Osteocyte (in vitro differentiated cells): ENCODE measurements at regions not wholly inside any gene's neighbourhood (a gene's known extent, or its start where the extent isn't known, plus 50 kb on each side); places are given as distances from the start of the nearest gene placed in this dataset.

ENCODE experiments used
- DNase-seq: peaks from one replicate; pipeline ENCODE4 v3.0.0; 2021; ENCODE audit warnings: mixed read lengths; ENCODE audit not compliant: unreplicated experiment; ENCODE audit errors: extremely low spot score
- H3K27ac Mint-ChIP-seq: one replicate; pipeline ENCODE4 v1.8.0; 2021; ENCODE audit warnings: mild to moderate bottlenecking, mixed read lengths; ENCODE audit not compliant: unreplicated experiment
- H3K27me3 Mint-ChIP-seq: one replicate; pipeline ENCODE4 v1.8.0; 2021; ENCODE audit warnings: mixed read lengths; ENCODE audit not compliant: unreplicated experiment
- H3K36me3 Mint-ChIP-seq: one replicate; pipeline ENCODE4 v1.8.0; 2021; ENCODE audit warnings: mixed read lengths; ENCODE audit not compliant: unreplicated experiment
- H3K4me1 Mint-ChIP-seq: one replicate; pipeline ENCODE4 v1.8.0; 2021; ENCODE audit warnings: mixed read lengths; ENCODE audit not compliant: unreplicated experiment
- H3K4me3 Mint-ChIP-seq: one replicate; pipeline ENCODE4 v1.8.0; 2021; ENCODE audit warnings: mild to moderate bottlenecking, moderate library complexity, mixed read lengths; ENCODE audit not compliant: unreplicated experiment
- H3K9me3 Mint-ChIP-seq: one replicate; pipeline ENCODE4 v1.8.0; 2021; ENCODE audit warnings: mixed read lengths; ENCODE audit not compliant: unreplicated experiment
- TF ChIP-seq, protein P1 (sequence below): fragments of 200-600 bp; sonication (generic); IDR thresholded peaks from 2 replicates; pipeline ENCODE4 v1.5.0; 2021; ENCODE audit warnings: antibody characterized with exemption, mild to moderate bottlenecking, moderate library complexity

DNA sequence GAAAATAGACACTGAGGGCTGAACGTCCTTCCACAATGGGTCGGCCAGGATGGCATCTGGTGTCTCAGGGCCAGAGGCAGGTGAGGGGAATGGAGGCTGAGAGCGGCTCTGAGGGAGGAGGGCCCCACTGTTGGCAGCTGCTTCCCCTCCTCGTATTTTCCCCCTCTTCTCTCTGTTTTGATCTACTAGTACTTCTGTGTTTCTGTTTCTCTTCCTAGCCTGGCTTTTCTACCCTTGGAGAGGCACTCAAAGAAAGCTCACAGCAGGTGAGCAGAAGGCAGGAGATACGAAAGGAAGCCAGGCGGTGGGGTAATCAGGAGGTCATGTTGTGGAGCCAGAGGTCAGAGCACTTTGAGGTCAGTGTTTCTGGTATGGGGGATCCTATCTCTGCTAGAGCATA, 151.8 kb upstream of the GATB start:
- no peaks in the 10 kb centered on the region for H3K4me1 Mint-ChIP-seq
- H3K27ac Mint-ChIP-seq: no peak overlapping the region
- no peak for DNase-seq
- peaks cover 12% of the 10 kb centered on the region for H3K9me3 Mint-ChIP-seq
- H3K27me3 Mint-ChIP-seq: peaks cover 21% of the 10 kb centered on the region
- H3K36me3 Mint-ChIP-seq: no peaks in the 10 kb centered on the region
- TF ChIP-seq, protein P1, sequence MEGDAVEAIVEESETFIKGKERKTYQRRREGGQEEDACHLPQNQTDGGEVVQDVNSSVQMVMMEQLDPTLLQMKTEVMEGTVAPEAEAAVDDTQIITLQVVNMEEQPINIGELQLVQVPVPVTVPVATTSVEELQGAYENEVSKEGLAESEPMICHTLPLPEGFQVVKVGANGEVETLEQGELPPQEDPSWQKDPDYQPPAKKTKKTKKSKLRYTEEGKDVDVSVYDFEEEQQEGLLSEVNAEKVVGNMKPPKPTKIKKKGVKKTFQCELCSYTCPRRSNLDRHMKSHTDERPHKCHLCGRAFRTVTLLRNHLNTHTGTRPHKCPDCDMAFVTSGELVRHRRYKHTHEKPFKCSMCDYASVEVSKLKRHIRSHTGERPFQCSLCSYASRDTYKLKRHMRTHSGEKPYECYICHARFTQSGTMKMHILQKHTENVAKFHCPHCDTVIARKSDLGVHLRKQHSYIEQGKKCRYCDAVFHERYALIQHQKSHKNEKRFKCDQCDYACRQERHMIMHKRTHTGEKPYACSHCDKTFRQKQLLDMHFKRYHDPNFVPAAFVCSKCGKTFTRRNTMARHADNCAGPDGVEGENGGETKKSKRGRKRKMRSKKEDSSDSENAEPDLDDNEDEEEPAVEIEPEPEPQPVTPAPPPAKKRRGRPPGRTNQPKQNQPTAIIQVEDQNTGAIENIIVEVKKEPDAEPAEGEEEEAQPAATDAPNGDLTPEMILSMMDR: no peak
- no peak overlapping the region for H3K4me3 Mint-ChIP-seq

DNA sequence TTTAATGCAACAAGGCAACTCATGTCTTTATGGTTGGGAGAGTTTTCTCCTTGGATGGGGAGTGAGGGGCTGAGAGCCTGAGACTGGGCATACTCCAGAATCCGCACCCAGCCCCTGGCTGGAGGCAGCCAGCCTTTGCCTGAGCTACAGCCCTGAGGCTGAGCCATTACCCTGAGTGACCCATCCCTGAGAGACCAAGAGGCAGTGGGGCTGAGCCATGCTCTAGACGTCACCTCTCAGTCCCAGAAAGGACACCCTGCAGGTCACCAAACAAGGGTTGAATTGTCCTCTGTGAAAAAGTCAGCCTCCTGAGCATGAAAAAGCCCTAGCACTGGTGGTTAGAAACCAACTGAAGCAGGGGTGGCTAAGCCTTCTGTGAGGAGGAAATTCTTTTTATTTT, 151.2 kb upstream of the GATB start:
- no peak for DNase-seq
- H3K36me3 Mint-ChIP-seq: no peaks in the 10 kb centered on the region
- TF ChIP-seq, protein P1: no peak
- H3K4me3 Mint-ChIP-seq: no peak overlapping the region
- no peak overlapping the region for H3K27ac Mint-ChIP-seq
- peaks cover 12% of the 10 kb centered on the region for H3K9me3 Mint-ChIP-seq
- H3K4me1 Mint-ChIP-seq: no peaks in the 10 kb centered on the region
- peaks cover 21% of the 10 kb centered on the region for H3K27me3 Mint-ChIP-seq

DNA sequence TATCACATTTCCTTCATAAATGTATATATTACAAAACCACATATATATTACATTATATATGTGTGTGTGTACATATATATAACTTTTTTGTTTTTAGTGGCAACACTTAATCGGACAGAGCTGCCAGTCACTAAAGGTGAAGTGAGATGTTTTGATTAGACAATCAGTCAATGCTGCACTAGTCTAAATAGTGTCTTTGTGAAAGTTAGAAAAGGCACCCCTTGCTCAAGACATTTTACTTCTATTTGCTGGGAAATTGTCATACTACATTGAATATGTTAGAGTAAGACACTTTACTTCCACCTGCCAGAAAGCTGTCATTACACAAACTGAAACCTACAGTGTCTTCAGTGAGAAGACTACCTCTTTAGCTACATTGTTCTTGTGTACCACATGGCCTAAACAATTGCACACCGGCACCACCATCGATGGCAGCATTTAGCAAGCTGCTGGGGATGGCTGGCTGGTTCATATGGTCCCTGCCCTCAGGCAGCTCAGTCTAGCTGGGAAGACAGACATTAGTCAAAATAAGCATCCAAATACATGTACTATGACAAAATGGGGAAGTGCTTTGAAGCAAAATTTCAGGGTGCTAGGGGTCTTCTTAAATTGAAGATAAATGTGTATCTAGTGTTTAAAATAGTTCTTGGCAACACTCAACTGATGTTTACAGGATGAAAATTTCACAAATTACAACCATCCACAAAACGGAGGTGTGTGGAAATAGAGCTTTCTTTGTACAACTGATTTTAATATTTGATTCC, 148.1 kb upstream of the GATB start:
- no peaks in the 10 kb centered on the region for H3K4me1 Mint-ChIP-seq
- H3K36me3 Mint-ChIP-seq: no peaks in the 10 kb centered on the region
- DNase-seq: no peak
- no peak overlapping the region for H3K27ac Mint-ChIP-seq
- H3K9me3 Mint-ChIP-seq: peaks cover 2% of the 10 kb centered on the region
- peaks cover 19% of the 10 kb centered on the region for H3K27me3 Mint-ChIP-seq
- TF ChIP-seq, protein P1: no peak
- no peak overlapping the region for H3K4me3 Mint-ChIP-seq

DNA sequence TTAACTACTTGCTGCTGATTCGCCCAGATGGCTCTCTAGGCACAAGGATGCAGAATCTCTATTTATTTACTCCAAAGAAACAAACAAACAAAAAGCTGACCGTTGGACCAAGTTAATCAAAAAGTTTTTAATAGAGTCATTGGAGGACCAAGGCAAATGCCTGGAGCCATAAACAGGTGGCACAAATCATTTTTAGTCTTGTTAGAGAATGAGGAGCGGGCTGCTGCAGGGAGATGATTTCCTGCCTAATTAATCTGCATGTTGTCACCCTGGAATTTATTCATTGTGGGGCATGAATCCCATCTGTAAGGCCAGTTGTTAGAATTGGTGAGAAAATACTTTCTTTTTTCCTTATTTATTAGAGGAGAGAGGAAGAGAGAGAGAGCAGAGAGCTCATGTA, 147.4 kb upstream of the GATB start:
- no peaks in the 10 kb centered on the region for H3K4me1 Mint-ChIP-seq
- no peaks in the 10 kb centered on the region for H3K36me3 Mint-ChIP-seq
- H3K27me3 Mint-ChIP-seq: peaks cover 19% of the 10 kb centered on the region
- H3K27ac Mint-ChIP-seq: no peak overlapping the region
- peaks cover 2% of the 10 kb centered on the region for H3K9me3 Mint-ChIP-seq
- TF ChIP-seq, protein P1: no peak
- H3K4me3 Mint-ChIP-seq: no peak overlapping the region
- no peak for DNase-seq

DNA sequence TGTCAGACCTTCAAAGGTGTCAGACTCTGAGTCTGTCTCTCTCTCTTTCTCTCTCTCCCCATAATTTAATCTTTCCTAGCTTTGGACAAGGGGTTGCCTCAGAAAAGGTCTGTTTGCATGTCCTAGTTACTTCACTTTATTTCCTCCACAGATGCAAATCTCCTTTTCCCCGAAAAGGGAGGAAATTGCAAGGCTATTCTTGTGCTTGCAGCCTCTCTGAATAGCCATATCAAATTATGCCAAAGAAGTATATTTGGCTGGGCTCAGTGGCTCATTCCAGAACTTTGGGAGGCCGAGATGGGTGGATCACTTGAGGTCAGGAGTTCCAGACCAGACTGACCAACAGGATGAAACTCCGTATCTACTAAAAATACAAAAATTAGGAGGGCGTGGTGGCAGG, 145.6 kb upstream of the GATB start:
- peaks cover 10% of the 10 kb centered on the region for H3K27me3 Mint-ChIP-seq
- no peaks in the 10 kb centered on the region for H3K36me3 Mint-ChIP-seq
- H3K4me1 Mint-ChIP-seq: no peaks in the 10 kb centered on the region
- no peak for DNase-seq
- TF ChIP-seq, protein P1: no peak
- no peak overlapping the region for H3K4me3 Mint-ChIP-seq
- no peak overlapping the region for H3K27ac Mint-ChIP-seq
- H3K9me3 Mint-ChIP-seq: peaks cover 13% of the 10 kb centered on the region
